Activated CD8-positive, alpha-beta memory T cell treated with anti-CD3 and anti-CD28 coated beads for 36 hours (primary cell): ENCODE measurements at regions not wholly inside any gene's neighbourhood (a gene's known extent, or its start where the extent isn't known, plus 50 kb on each side); places are given as distances from the start of the nearest gene placed in this dataset.

Source experiments
- CTCF ChIA-PET: fragments of 350-600 bp; sonication (Branson Sonifier 250); formaldehyde crosslinking; loops from one replicate; lab custom pipeline; 2021; ENCODE audit warnings: antibody characterized with exemption; lab: Charles Lee
- POLR2A ChIA-PET: fragments of 350-600 bp; sonication (Branson Sonifier 250); formaldehyde crosslinking; loops from one replicate; lab custom pipeline; 2021; ENCODE audit warnings: antibody characterized with exemption; lab: Charles Lee

DNA sequence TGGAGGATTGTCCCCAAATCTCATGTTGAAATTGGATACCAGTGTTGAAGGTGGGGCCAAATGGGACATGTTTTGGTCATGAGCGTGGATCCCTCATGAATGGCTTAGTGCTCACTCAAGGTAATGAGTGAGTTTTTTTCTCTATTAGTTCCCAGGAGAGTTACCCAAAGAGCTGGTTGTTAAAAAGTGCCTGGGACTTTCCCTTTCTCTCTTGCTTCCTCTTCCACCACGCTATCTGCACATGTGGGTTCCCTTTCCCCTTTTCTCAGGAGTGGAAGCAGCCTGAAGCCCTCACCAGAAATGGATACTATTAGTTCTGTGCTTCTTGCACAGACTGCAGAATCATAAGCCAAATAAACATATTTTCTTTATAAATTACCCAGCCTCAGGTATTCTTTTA is 465.4 kb downstream of the FSCB start:
- ChIA-PET CTCF (no interaction called here), POLR2A (no interaction called here)

GRCh38 chr14:44040561-44040960 is 466.5 kb downstream of the FSCB start:
- ChIA-PET CTCF (no interaction called here), POLR2A (no interaction called here)

GRCh38 chr14:44036248-44036647 is 470.8 kb downstream of the FSCB start:
- ChIA-PET CTCF (no interaction called here), POLR2A (no interaction called here)

GRCh38 chr14:44035707-44036106 is 471.4 kb downstream of the FSCB start:
- ChIA-PET POLR2A (no interaction called here), CTCF (no interaction called here)

DNA sequence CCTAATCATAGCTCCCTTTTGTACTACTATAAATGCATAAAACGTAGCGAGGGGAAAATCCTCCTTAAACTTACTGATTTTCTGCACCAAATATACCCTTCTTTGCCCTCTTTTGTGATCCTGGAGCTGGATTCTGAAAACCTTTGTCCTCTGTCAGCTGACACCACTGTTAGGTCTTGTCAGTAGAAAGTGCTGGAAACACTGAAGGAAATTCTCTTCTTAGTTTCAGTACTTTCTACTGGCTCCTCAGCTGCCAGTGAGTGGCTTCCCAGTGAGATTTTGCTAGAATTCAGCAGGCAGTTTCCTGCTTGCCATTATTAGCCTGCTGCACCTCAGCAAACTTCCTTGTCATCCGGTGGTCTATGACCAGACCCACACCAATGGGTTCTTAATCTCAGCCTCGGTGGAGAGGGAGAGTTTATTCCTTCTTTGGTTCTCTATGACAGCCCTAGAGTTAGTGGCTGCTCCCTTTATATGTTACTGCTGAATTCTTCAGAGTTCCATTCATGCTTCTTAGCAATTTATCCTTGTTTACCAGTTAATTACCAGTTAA is 476.2 kb downstream of the FSCB start:
- CTCF ChIA-PET: no interaction called here

DNA sequence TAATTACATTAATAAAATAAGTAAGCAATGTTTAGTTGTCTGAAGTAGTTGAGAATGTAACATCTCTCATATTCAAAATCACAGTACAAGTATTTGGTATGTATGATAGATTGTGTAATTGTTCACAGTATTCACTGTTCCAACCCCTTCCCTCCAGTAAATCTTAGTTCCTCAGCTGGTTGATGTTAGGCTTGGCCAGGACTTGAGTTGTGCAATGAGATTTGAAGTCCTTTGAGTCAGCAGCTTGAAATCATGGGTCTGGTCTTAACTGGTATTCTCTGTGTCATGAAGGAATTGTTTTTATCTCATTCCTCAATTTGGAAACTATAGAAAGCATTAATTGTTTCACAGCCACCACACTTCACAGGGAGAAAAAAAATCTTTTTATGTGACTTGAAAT is 477.1 kb downstream of the FSCB start:
- POLR2A ChIA-PET: no interaction called here
- CTCF ChIA-PET: no interaction called here

More for the DNA sequence above, 476.2 kb downstream of the FSCB start:
- POLR2A ChIA-PET: no interaction called here

- ChIA-PET POLR2A (no interaction called here), CTCF (no interaction called here)
Measured at GRCh38 chr14:44027397-44027796, 479.7 kb downstream of the FSCB start.

- ChIA-PET CTCF (no interaction called here), POLR2A (no interaction called here)
Measured at GRCh38 chr14:44010595-44010994, 496.5 kb downstream of the FSCB start.

DNA sequence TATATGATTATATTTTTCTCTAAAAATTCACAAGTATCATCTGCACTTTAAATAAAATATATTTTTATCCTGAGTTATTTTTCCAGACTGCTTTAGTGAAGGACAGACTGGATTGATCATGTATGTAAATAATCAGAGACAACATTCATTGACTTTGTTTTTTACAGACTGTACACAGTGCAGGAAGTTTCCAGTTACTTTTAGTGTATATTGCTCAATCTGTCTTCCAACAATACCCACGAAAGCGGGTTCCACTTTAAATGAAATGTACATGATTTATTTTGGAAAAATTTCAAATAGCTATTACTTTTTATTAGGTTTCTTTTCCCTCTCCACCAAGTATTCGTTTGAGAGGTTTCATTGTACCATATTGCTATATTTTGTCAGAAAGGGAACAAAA is 497.0 kb downstream of the FSCB start:
- ChIA-PET CTCF (no interaction called here), POLR2A (no interaction called here)

GRCh38 chr14:44009642-44010041 is 497.4 kb downstream of the FSCB start:
- CTCF ChIA-PET: no interaction called here
- POLR2A ChIA-PET: no interaction called here

DNA sequence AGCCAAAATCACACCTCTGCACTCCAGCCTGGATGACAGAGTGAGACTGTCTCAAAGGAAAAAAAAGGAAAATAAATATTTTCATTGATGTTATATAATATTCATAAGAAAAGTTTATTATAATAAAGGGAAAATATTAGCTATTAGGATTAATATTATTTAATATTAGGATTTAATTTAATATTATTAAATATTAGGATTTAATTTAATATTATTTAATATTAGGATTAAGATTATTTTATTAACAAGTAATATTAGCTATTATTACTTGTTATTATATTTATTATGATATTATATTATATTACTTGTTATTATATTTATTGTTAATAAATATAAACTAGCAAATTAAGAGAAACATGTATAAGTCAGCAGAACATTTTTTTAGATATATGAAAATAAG is 518.1 kb downstream of the FSCB start:
- ChIA-PET CTCF (no interaction called here), POLR2A (no interaction called here)

DNA sequence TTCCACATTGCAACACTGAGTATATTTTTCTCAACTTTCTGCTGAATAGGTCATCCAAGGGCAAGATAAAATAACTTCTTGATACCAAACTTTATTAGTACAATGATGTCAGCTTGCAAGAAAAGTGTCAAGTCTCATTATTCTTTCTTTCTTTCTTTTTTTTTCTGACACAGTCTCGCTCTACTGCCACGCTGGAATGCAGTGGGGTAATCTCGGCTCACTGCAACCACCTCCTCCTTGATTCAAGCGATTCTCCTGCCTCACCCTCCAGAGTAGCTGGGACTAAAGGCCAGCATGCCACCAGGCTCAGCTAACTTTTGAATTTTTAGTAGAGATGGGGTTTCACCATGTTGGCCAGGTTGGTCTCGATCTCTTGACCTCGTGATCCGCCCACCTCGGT is 523.4 kb downstream of the FSCB start:
- ChIA-PET CTCF (no interaction called here), POLR2A (no interaction called here)

DNA sequence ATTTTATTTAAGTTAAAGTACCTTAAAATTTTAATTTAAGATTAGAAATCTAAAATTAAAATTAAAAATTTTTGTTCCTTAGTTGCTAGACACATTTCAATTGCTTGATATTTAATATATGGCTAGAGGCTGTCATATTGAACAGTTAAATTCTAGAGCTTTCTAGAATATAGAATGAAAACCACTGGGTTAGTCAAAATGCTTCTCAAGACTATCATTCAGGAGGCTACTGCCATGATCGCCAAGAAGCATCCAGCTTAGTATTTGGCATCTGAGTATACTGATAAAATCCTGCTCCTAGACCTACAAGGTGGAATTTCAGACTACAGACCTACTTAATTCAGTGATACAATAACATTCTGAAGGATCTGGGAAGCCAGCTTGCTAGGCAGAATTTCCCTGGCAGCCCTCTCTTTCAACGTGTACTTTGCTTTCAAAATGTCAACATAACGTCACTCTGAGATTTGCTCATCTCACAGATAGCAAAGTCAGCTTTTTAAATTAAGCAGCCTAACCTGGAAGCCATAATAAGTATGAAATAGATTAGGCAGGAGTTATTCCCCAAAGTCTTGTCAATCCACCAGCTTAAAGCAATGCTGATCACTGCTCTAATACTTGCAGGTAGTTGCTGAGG is 525.8 kb downstream of the FSCB start:
- ChIA-PET CTCF (no interaction called here), POLR2A (no interaction called here)

DNA sequence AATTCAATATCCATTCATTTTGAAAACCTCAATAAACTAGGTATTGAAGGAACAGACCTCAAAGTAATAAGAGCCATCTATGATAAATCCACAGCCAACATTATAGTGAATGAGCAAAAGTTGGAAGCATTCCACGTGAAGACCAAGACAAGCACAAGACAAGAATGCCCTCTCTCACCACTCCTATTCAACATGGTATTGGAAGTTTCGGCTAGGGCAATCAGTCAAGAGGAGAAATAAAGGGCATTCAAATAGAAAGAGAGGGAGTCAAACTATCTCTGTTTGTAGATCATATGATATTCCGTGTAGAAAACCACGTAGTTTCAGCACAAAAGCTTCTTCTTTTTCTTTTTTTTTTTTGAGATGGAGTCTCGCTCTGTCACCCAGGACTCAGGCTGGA is 550.3 kb downstream of the FSCB start:
- ChIA-PET POLR2A (no interaction called here), CTCF (no interaction called here)

- ChIA-PET POLR2A (no interaction called here), CTCF (no interaction called here)
Measured at GRCh38 chr14:43949400-43949799, 557.7 kb downstream of the FSCB start.

DNA sequence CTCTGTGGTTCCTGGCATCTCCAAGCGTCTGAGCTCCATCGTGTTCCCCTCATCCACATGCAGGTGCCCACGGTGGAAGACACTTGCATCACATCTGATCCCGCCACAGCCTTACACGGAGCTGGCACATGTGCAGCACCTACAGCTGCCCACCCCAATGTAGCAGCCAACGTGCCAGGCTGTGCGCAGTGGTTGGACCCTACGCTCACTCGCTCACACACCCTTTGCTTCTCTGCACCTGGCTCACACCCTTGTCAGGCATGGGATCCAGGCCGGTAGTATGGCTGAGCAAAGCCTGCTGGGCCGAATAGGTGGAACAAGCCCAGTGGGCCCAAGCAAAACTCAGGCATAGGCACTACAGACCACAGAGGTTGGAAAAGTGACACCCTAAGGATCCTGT is 567.2 kb downstream of the FSCB start:
- ChIA-PET CTCF (no interaction called here), POLR2A (no interaction called here)

DNA sequence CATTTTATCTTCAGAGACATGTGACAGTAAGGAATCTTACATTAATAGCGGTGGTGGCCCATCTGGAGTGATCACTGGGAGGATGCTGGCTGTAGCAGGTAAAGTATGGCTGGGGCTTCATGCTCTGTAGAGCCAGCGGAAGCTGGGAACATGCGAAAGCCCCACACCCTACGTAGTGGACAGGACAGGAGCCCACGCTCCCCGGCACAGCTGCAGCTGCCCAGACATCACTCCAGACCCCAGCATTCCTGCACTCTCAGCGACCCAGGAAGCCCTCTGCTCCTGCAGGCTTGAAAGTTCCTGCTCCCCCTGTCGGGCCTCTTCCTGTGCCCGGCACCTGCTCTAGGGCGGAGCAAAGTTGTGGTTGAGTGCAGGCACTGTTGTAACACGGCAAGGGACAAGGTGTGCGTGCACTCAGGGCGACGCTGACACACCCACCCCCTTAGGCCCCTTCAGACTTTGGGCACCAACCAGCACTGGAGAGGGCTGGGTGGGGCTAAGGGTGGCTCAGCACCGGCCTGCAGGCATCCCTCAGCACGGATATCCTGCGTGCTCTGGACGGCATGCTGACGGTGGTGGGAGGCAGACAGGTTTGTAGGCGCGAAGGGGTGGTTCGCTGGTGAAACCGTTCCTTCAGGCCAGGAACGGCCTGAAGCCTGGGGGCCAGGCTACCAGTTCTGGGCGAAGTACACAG is 568.3 kb downstream of the FSCB start:
- CTCF ChIA-PET: no interaction called here
- POLR2A ChIA-PET: no interaction called here

DNA sequence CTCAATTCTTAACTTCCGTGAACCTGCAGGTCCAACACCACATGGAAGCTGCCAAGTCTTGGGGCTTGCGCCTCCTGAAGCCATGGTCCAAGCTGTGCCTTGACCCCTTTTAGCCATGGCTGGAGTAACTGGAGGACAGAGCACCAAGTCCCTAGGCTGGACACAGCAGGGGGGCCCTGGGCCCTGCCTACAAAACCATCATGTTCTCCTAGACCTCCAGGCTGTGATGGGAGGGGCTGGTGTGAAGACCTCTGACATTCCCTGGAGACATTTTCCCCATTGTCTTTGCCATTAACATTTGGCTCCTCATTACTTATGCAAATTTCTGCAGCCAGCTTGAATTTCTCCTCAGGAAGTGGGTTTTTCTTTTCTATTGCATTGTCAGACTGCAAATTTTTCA is 570.1 kb downstream of the FSCB start:
- CTCF ChIA-PET: no interaction called here

DNA sequence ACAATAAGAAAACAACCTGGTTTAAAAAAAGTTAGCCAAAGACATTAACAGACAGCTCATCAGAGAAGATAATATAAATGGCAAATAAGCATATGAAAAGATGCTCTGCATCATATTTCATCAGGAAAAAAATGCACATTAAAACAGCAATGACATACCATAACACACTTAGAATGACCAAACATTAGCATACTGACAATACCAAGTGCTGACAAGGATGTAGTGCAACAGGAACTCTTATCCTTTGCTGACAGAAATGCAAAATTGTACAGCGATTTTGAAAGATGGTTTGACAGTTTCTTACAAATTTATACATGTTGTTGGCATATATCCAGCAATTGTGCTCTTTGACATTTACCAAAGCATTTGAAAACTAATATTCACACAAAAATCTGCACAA is 573.0 kb downstream of the FSCB start:
- CTCF ChIA-PET: no interaction called here
- POLR2A ChIA-PET: no interaction called here

More for the DNA sequence above, 570.1 kb downstream of the FSCB start:
- POLR2A ChIA-PET: no interaction called here

- CTCF ChIA-PET: no interaction called here
Measured at GRCh38 chr14:43914041-43914693, 592.9 kb downstream of the FSCB start.

GRCh38 chr14:43903209-43903608 is 603.9 kb downstream of the FSCB start:
- POLR2A ChIA-PET: no interaction called here

More at GRCh38 chr14:43914041-43914693, 592.9 kb downstream of the FSCB start:
- POLR2A ChIA-PET: no interaction called here

More at GRCh38 chr14:43903209-43903608, 603.9 kb downstream of the FSCB start:
- CTCF ChIA-PET: no interaction called here
